Common myeloid progenitor, CD34-positive (primary cell): ENCODE measurements at regions not wholly inside any gene's neighbourhood (a gene's known extent, or its start where the extent isn't known, plus 50 kb on each side); places are given as distances from the start of the nearest gene placed in this dataset.
A peak's percentile ranks its signal among the peaks of the same experiment; 100 is the strongest.

Experiments used
- CTCF ChIA-PET: fragments of 350-600 bp; sonication (Branson Sonifier 250); formaldehyde crosslinking; loops from one replicate; lab custom pipeline; 2021; ENCODE audit warnings: antibody characterized with exemption; lab: Charles Lee
- POLR2A ChIA-PET: fragments of 350-600 bp; sonication (Branson Sonifier 250); formaldehyde crosslinking; loops from one replicate; lab custom pipeline; 2021; ENCODE audit warnings: antibody characterized with exemption; lab: Charles Lee
- DNase-seq, 3 donors: peaks; one replicate each; pipeline versions ENCODE4 v3.0.0 to v3.0.0-alpha.2; 2013
- H3K27ac ChIP-seq, 2 experiments: 1 replicate in 1 of 2; 2 replicates in 1 of 2; pipeline ENCODE4 v1.7.0; 2013; ENCODE audit warnings: inconsistent platforms in 2 of 2, low read length in 2 of 2, mild to moderate bottlenecking in 2 of 2, low read depth in 1 of 2, moderate library complexity in 1 of 2; ENCODE audit not compliant: severe bottlenecking in 2 of 2, insufficient read depth in 1 of 2, poor library complexity in 1 of 2
- H3K27me3 ChIP-seq, 5 experiments: replicated peaks in 2 of 5; 1 replicate in 3 of 5; 2 replicates in 2 of 5; pipeline versions ENCODE4 v1.6.1 to v1.7.0; 2013; ENCODE audit warnings: low read length in 4 of 5, mild to moderate bottlenecking in 2 of 5, moderate library complexity in 2 of 5, inconsistent platforms in 1 of 5; ENCODE audit not compliant: insufficient read depth in 5 of 5, control insufficient read depth in 4 of 5
- H3K36me3 ChIP-seq, 4 experiments: 1 replicate in 2 of 4; 2 replicates in 2 of 4; pipeline versions ENCODE4 v1.6.1 to v1.7.0; 2013; ENCODE audit warnings: low read length in 3 of 4, control low read depth in 1 of 4, mild to moderate bottlenecking in 1 of 4; ENCODE audit not compliant: control insufficient read depth in 4 of 4, insufficient read depth in 4 of 4
- H3K4me1 ChIP-seq, 4 experiments: 1 replicate in 3 of 4; 2 replicates in 1 of 4; pipeline versions ENCODE4 v1.6.1 to v1.7.1; 2013; ENCODE audit warnings: low read length in 3 of 4, mild to moderate bottlenecking in 3 of 4, control low read depth in 1 of 4, inconsistent platforms in 1 of 4, moderate library complexity in 1 of 4; ENCODE audit not compliant: control insufficient read depth in 4 of 4, insufficient read depth in 4 of 4; ENCODE audit errors: control extremely low read depth in 1 of 4
- H3K4me3 ChIP-seq, 7 experiments: 1 replicate in 4 of 7; 2 replicates in 3 of 7; pipeline versions ENCODE4 v1.5.1 to v1.7.0; 2013; ENCODE audit warnings: mild to moderate bottlenecking in 7 of 7, low read length in 6 of 7, moderate library complexity in 6 of 7, inconsistent platforms in 2 of 7, low read depth in 2 of 7, control low read depth in 1 of 7; ENCODE audit not compliant: insufficient read depth in 4 of 7, control insufficient read depth in 1 of 7; ENCODE audit errors: extremely low read depth in 1 of 7
- H3K9me3 ChIP-seq, 5 experiments: 1 replicate in 4 of 5; 2 replicates in 1 of 5; pipeline versions ENCODE4 v1.6.1 to v1.7.1; 2013; ENCODE audit warnings: low read length in 4 of 5, mild to moderate bottlenecking in 2 of 5, inconsistent platforms in 1 of 5, low read depth in 1 of 5, moderate library complexity in 1 of 5; ENCODE audit not compliant: control insufficient read depth in 4 of 5, insufficient read depth in 2 of 5; ENCODE audit errors: control extremely low read depth in 1 of 5
- WGBS: methylation state at CpG from one replicate; pipeline ENCODE4 v1.1.5; 2013; ENCODE audit not compliant: insufficient coverage; 5-methylcytosine and 5-hydroxymethylcytosine counted together

- Histone ChIP-seq H3K36me3 (no peaks in the 10 kb centered on the region), H3K27ac (no peak overlapping the region), H3K27me3 (peaks cover 2 to 31% (median 7%) of the 10 kb centered on the region in 5 experiments), H3K4me1 (peaks cover 0 to 8% (median 0%) of the 10 kb centered on the region in 4 experiments), H3K9me3 (no peaks in the 10 kb centered on the region), H3K4me3 (no peak overlapping the region)
- 93% methylated on average over 3 of the region's 6 CpGs for WGBS
- POLR2A ChIA-PET = no interaction called here
- DNase-seq = no peak
- CTCF ChIA-PET = interaction anchor here (1.0 kb wide), 1 partner anchor 1357 kb away, joined by 3 read pairs; no protein-coding TSS in a partner anchor
Measured at GRCh38 chr19:32038961-32039360, 306.4 kb upstream of the ZNF507 start.

- 98% methylated on average over 10 of the region's 13 CpGs for WGBS
Measured at GRCh38 chr19:32039440-32039839, 306.0 kb upstream of the ZNF507 start.

GRCh38 chr19:32040236-32040635 is 305.2 kb upstream of the ZNF507 start:
- ChIA-PET POLR2A (no interaction called here), CTCF (interaction anchor here (0.9 to 1.6 kb wide), 4 partner anchors 8 to 1240 kb away, joined by 3 to 7 read pairs (median 4); no protein-coding TSS in a partner anchor)
- Histone ChIP-seq H3K4me1 (peaks cover 0 to 8% (median 0%) of the 10 kb centered on the region in 4 experiments), H3K27me3 (peaks cover 7 to 38% (median 9%) of the 10 kb centered on the region in 5 experiments), H3K36me3 (no peaks in the 10 kb centered on the region), H3K4me3 (no peak overlapping the region), H3K9me3 (no peaks in the 10 kb centered on the region), H3K27ac (no peak overlapping the region)
- 94% methylated on average over 5 of the region's 5 CpGs for WGBS
- no peak for DNase-seq

More at GRCh38 chr19:32039440-32039839, 306.0 kb upstream of the ZNF507 start:
- Histone ChIP-seq H3K9me3 (no peaks in the 10 kb centered on the region), H3K4me3 (no peak overlapping the region), H3K27me3 (peaks cover 5 to 34% (median 9%) of the 10 kb centered on the region in 5 experiments), H3K4me1 (peaks cover 0 to 8% (median 0%) of the 10 kb centered on the region in 4 experiments), H3K27ac (no peak overlapping the region), H3K36me3 (no peaks in the 10 kb centered on the region)
- ChIA-PET POLR2A (no interaction called here), CTCF (interaction anchor here (1.0 to 1.3 kb wide), 2 partner anchors 1239 to 1358 kb away, joined by 3 read pairs; no protein-coding TSS in a partner anchor)
- DNase-seq = no peak

- CTCF ChIA-PET = interaction anchor here (0.8 to 1.3 kb wide), 4 partner anchors 14 to 182 kb away, joined by 3 to 4 read pairs (median 3); no protein-coding TSS in a partner anchor
- POLR2A ChIA-PET = no interaction called here
Measured at GRCh38 chr19:32041681-32042292, 303.6 kb upstream of the ZNF507 start.

GRCh38 chr19:32047788-32048187 is 297.6 kb upstream of the ZNF507 start:
- WGBS = 80% methylated on average over 5 of the region's 5 CpGs
- DNase-seq = no peak
- CTCF ChIA-PET = no interaction called here
- POLR2A ChIA-PET = no interaction called here
- Histone ChIP-seq H3K9me3 (no peaks in the 10 kb centered on the region), H3K4me3 (no peak overlapping the region), H3K27me3 (peaks cover 5 to 23% (median 6%) of the 10 kb centered on the region in 5 experiments), H3K4me1 (no peaks in the 10 kb centered on the region), H3K27ac (no peak overlapping the region), H3K36me3 (no peaks in the 10 kb centered on the region)

More at GRCh38 chr19:32041681-32042292, 303.6 kb upstream of the ZNF507 start:
- Histone ChIP-seq H3K4me3 (peak overlapping the region in 5 of 7 experiments; percentile 30 to 75 (median 40)), H3K27me3 (peaks cover 7 to 38% (median 9%) of the 10 kb centered on the region in 5 experiments), H3K36me3 (no peaks in the 10 kb centered on the region), H3K4me1 (peaks cover 0 to 8% (median 0%) of the 10 kb centered on the region in 4 experiments), H3K27ac (no peak overlapping the region), H3K9me3 (no peaks in the 10 kb centered on the region)
- WGBS = 0% methylated on average over 13 of the region's 23 CpGs
- DNase-seq = peak; percentile 57 to 81 (median 80)

GRCh38 chr19:32053376-32053775 is 292.0 kb upstream of the ZNF507 start:
- CTCF ChIA-PET = interaction anchor here (1.1 kb wide), 1 partner anchor 12 kb away, joined by 3 read pairs; no protein-coding TSS in a partner anchor

GRCh38 chr19:32053861-32054260 is 291.5 kb upstream of the ZNF507 start:
- Histone ChIP-seq H3K36me3 (no peaks in the 10 kb centered on the region), H3K27me3 (peaks cover 0 to 2% (median 0%) of the 10 kb centered on the region in 5 experiments), H3K4me1 (no peaks in the 10 kb centered on the region), H3K4me3 (no peak overlapping the region), H3K9me3 (no peaks in the 10 kb centered on the region), H3K27ac (no peak overlapping the region)
- DNase-seq = no peak
- POLR2A ChIA-PET = no interaction called here
- WGBS = 92% methylated on average over 9 of the region's 10 CpGs
- CTCF ChIA-PET = no interaction called here

More at GRCh38 chr19:32053376-32053775, 292.0 kb upstream of the ZNF507 start:
- Histone ChIP-seq H3K27me3 (peaks cover 0 to 2% (median 0%) of the 10 kb centered on the region in 5 experiments), H3K9me3 (no peaks in the 10 kb centered on the region), H3K4me3 (no peak overlapping the region), H3K27ac (no peak overlapping the region), H3K36me3 (no peaks in the 10 kb centered on the region), H3K4me1 (no peaks in the 10 kb centered on the region)
- DNase-seq = no peak
- POLR2A ChIA-PET = no interaction called here
- WGBS = 93% methylated on average over 2 of the region's 3 CpGs
